SK-N-SH (cell line): ENCODE measurements at regions not wholly inside any gene's neighbourhood (a gene's known extent, or its start where the extent isn't known, plus 50 kb on each side); places are given as distances from the start of the nearest gene placed in this dataset.

Experiments
- CTCF ChIA-PET: fragments of 300-600, 350-600 bp; formaldehyde crosslinking; extraction: SDS; loops from one replicate; lab custom pipeline; 2021; lab: Yijun Ruan, JAX
- POLR2A ChIA-PET: fragments of 350-600 bp; sonication (Branson Sonifier 250); formaldehyde crosslinking; extraction: SDS; loops from one replicate; lab custom pipeline; 2020; ENCODE audit warnings: antibody characterized with exemption, inconsistent platforms; lab: Yijun Ruan, JAX
- DNase-seq: peaks from one replicate; pipeline ENCODE4 v3.0.0; 2012
- H2AFZ ChIP-seq: fragments of 200-600 bp; sonication (generic); 2 replicates; pipeline ENCODE4 v1.8.1; 2016; ENCODE audit warnings: antibody characterized with exemption, mild to moderate bottlenecking, low read depth
- H3F3A ChIP-seq: fragments of 200-600 bp; sonication (generic); replicated peaks from 2 replicates; pipeline ENCODE3; 2016; ENCODE audit warnings: antibody characterized with exemption, mild to moderate bottlenecking; ENCODE audit not compliant: insufficient read depth
- H3K27ac ChIP-seq, 2 experiments: fragments of 200-500 bp in 1 of 2; fragments of 200-600 bp in 1 of 2; sonication (Bioruptor generic) in 1 of 2; sonication (generic), shearing (Covaris generic) in 1 of 2; 2 replicates each; pipeline versions ENCODE4 v1.5.1 to v1.6.1; 2014 to 2016; ENCODE audit warnings: low read depth in 2 of 2, inconsistent platforms in 1 of 2, low read length in 1 of 2, mild to moderate bottlenecking in 1 of 2, mixed read lengths in 1 of 2
- H3K27me3 ChIP-seq: fragments of 200-600 bp; sonication (generic), shearing (Covaris generic); 2 replicates; pipeline ENCODE4 v1.6.1; 2016; ENCODE audit warnings: mixed run types; ENCODE audit not compliant: insufficient read depth
- H3K36me3 ChIP-seq, 2 experiments: fragments of 200-500 bp in 1 of 2; fragments of 200-600 bp in 1 of 2; sonication (Bioruptor generic) in 1 of 2; sonication (generic) in 1 of 2; replicated peaks in 1 of 2; 2 replicates each; pipeline versions ENCODE3 to v1.5.1; 2014 to 2016; ENCODE audit warnings: low read length in 1 of 2, mild to moderate bottlenecking in 1 of 2; ENCODE audit not compliant: insufficient read depth in 2 of 2, control insufficient read depth in 1 of 2
- H3K4me1 ChIP-seq, 2 experiments: fragments of 200-500 bp in 1 of 2; fragments of 200-600 bp in 1 of 2; sonication (Bioruptor generic) in 1 of 2; sonication (generic), shearing (Covaris generic) in 1 of 2; 2 replicates each; pipeline versions ENCODE4 v1.5.1 to v1.6.1; 2014 to 2016; ENCODE audit warnings: low read depth in 1 of 2, low read length in 1 of 2, mixed run types in 1 of 2; ENCODE audit not compliant: insufficient read depth in 2 of 2, control insufficient read depth in 1 of 2
- H3K4me2 ChIP-seq: fragments of 200-600 bp; sonication (generic), shearing (Covaris generic); 2 replicates; pipeline ENCODE4 v1.6.1; 2017; ENCODE audit warnings: mixed run types
- H3K4me3 ChIP-seq, 2 experiments: fragments of 200-500 bp in 1 of 2; fragments of 200-600 bp in 1 of 2; sonication (Bioruptor generic) in 1 of 2; sonication (generic), shearing (Covaris generic) in 1 of 2; 2 replicates each; pipeline versions ENCODE4 v1.5.1 to v1.8.1; 2014 to 2016; ENCODE audit warnings: low read depth in 2 of 2, inconsistent platforms in 1 of 2, low read length in 1 of 2, mild to moderate bottlenecking in 1 of 2, mixed read lengths in 1 of 2, moderate library complexity in 1 of 2
- H3K79me2 ChIP-seq: fragments of 200-600 bp; sonication (generic); 2 replicates; pipeline ENCODE4 v1.8.1; 2017; ENCODE audit warnings: mild to moderate bottlenecking; ENCODE audit not compliant: insufficient read depth
- H3K9ac ChIP-seq: fragments of 200-600 bp; sonication (generic); 2 replicates; pipeline ENCODE4 v1.6.1; 2017; ENCODE audit warnings: mixed run types
- H3K9me2 ChIP-seq: fragments of 200-600 bp; sonication (generic); 2 replicates; pipeline ENCODE4 v1.6.1; 2017; ENCODE audit warnings: mixed run types
- H3K9me3 ChIP-seq: fragments of 200-600 bp; sonication (generic); 2 replicates; pipeline ENCODE4 v1.6.1; 2017; ENCODE audit warnings: mixed run types, mild to moderate bottlenecking, moderate library complexity
- H4K20me1 ChIP-seq: fragments of 200-600 bp; sonication (generic); 2 replicates; pipeline ENCODE4 v1.6.1; 2017; ENCODE audit warnings: mild to moderate bottlenecking, mixed run types; ENCODE audit not compliant: insufficient read depth
- ELF1 ChIP-seq: IDR thresholded peaks from 2 replicates; pipeline ENCODE4 v1.4.0; 2012
- EZH2phosphoT487 ChIP-seq: fragments of 200-600 bp; sonication (generic); IDR thresholded peaks from 2 replicates; pipeline ENCODE4 v1.6.1; 2017; ENCODE audit warnings: low read depth, mixed run types, mild to moderate bottlenecking, antibody characterized with exemption, moderate library complexity, borderline replicate concordance
- FOXJ3 ChIP-seq: sonication (generic); formaldehyde crosslinking; IDR thresholded peaks from 2 replicates; pipeline ENCODE4 v1.5.1; 2020; ENCODE audit warnings: mild to moderate bottlenecking, missing genetic modification reagents
- GABPA ChIP-seq: IDR thresholded peaks from 2 replicates; pipeline ENCODE4 v1.4.0; 2012; ENCODE audit warnings: low read depth, mild to moderate bottlenecking
- MEF2A ChIP-seq: IDR thresholded peaks from 2 replicates; pipeline ENCODE4 v1.4.0; 2012; ENCODE audit warnings: low read depth, borderline replicate concordance
- NRF1 ChIP-seq: IDR thresholded peaks from 2 replicates; pipeline ENCODE4 v1.6.1; 2012; ENCODE audit warnings: low read depth, mild to moderate bottlenecking, low read length
- POLR2AphosphoS5 ChIP-seq: IDR thresholded peaks from 2 replicates; pipeline ENCODE4 v1.6.1; 2012; ENCODE audit warnings: low read depth, low read length
- RAD21 ChIP-seq: IDR thresholded peaks from 2 replicates; pipeline ENCODE4 v1.6.1; 2012; ENCODE audit warnings: mild to moderate bottlenecking, low read length
- RCOR1 ChIP-seq: fragments of 150-350 bp; IDR thresholded peaks from 2 replicates; pipeline ENCODE4 v1.6.1; 2017; ENCODE audit warnings: antibody characterized with exemption, low read length
- RFX5 ChIP-seq: IDR thresholded peaks from 2 replicates; pipeline ENCODE4 v1.6.1; 2012; ENCODE audit warnings: mild to moderate bottlenecking, improper control_type of control experiment, low read length
- RXRA ChIP-seq: IDR thresholded peaks from 2 replicates; pipeline ENCODE4 v1.4.0; 2012; ENCODE audit warnings: low read depth, mild to moderate bottlenecking, borderline replicate concordance
- SIN3A ChIP-seq: IDR thresholded peaks from 2 replicates; pipeline ENCODE4 v1.6.1; 2012; ENCODE audit warnings: low read depth, mild to moderate bottlenecking, low read length, moderate library complexity, borderline replicate concordance
- YY1 ChIP-seq: IDR thresholded peaks from 2 replicates; pipeline ENCODE4 v1.4.0; 2012; ENCODE audit warnings: low read depth, mild to moderate bottlenecking
- WGBS: methylation state at CpG from one replicate; pipeline ENCODE4 v1.1.6; 2017; ENCODE audit warnings: low lambda C conversion rate; 5-methylcytosine and 5-hydroxymethylcytosine counted together
- TF ChIP-seq, protein P1 (sequence below): IDR thresholded peaks from 2 replicates; pipeline ENCODE4 v1.4.0; 2012; ENCODE audit warnings: low read depth, borderline replicate concordance
- TF ChIP-seq, protein P2 (sequence below): IDR thresholded peaks from 2 replicates; pipeline ENCODE4 v1.4.0; 2012; ENCODE audit warnings: low read depth, borderline replicate concordance

DNA sequence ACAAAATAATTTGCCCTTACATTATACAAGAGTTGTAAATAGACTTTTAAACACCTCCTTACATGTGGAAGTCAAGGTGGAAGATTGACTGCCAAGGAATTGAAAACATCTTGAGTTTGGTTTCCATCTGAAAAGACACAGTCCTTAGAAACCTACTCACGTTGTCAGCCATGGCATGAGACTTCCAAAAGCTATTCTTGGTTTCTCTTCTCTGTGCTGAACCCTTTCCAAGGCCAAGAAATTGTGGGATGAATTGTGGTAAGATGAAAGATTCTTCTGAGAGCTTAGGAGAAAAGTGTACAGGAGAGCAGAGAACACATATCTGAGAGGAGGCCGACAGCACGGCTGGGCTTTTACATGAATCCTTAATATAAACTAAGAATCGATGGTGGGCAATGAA lies 370.0 kb downstream of the FBXW7 start:
- H3K27ac ChIP-seq = no peak overlapping the region
- no peaks in the 10 kb centered on the region for H3K27me3 ChIP-seq
- H3K36me3 ChIP-seq = no peaks in the 10 kb centered on the region
- no peak overlapping the region for H3K9ac ChIP-seq
- no peak overlapping the region for H3K4me3 ChIP-seq
- H3K9me3 ChIP-seq = no peaks in the 10 kb centered on the region
- no peaks in the 10 kb centered on the region for H3K9me2 ChIP-seq
- no peaks in the 10 kb centered on the region for H4K20me1 ChIP-seq
- H3K4me2 ChIP-seq = no peak overlapping the region
- ChIA-PET CTCF (interaction anchor here (2.0 kb wide), 1 partner anchor 10 kb away, joined by 5 read pairs; no protein-coding TSS in a partner anchor), POLR2A (no interaction called here)
- no peak overlapping the region for H2AFZ ChIP-seq
- no peaks in the 10 kb centered on the region for H3K79me2 ChIP-seq
- WGBS = 68% methylated on average over 4 of the region's 4 CpGs
- no peak for TF ChIP-seq POLR2AphosphoS5
- no peak for TF ChIP-seq ELF1
- no peak for TF ChIP-seq MEF2A
- no peak for TF ChIP-seq FOXJ3
- no peak for TF ChIP-seq EZH2phosphoT487
- no peak for TF ChIP-seq SIN3A
- TF ChIP-seq RAD21 = no peak
- TF ChIP-seq YY1 = no peak
- no peak for TF ChIP-seq RFX5
- TF ChIP-seq, all 33 proteins: peak for 0
- Histone ChIP-seq H3F3A (peaks cover 5% of the 10 kb centered on the region), H3K4me1 (peaks cover 2 to 13% of the 10 kb centered on the region in 2 experiments; a peak in 3 of 4 replicates)
- DNase-seq = no peak

DNA sequence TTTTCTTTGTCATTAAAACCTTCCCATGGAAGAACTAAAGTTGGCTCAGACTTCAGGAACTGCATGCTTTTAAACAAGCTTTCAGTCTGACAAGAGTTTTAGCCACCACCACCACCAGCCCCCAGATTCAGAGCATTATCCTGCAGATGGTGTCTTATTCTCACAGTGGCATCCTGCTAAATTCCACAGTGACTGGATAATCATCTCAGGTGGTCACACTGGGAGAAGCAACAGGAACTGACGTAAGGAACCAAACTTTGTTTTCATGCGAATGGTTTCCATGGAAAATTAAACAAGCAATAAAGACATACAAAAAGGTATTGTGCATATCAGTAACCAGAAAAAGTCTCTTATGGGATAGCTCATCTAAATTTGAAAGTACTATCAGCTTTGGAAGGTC lies 370.7 kb downstream of the FBXW7 start:
- peaks cover 5% of the 10 kb centered on the region for H3F3A ChIP-seq
- WGBS = 18% methylated on average over 2 of the region's 2 CpGs
- H4K20me1 ChIP-seq = no peaks in the 10 kb centered on the region
- no peak for DNase-seq
- no peaks in the 10 kb centered on the region for H3K27me3 ChIP-seq
- H3K9me2 ChIP-seq = no peaks in the 10 kb centered on the region
- no peak overlapping the region for H3K4me2 ChIP-seq
- ChIA-PET POLR2A (no interaction called here), CTCF (interaction anchor here (2.0 kb wide), 1 partner anchor 11 kb away, joined by 5 read pairs; no protein-coding TSS in a partner anchor)
- H3K9ac ChIP-seq = no peak overlapping the region
- no peaks in the 10 kb centered on the region for H3K79me2 ChIP-seq
- TF ChIP-seq FOXJ3 (no peak), RXRA (no peak), RFX5 (no peak)
- TF ChIP-seq, all 33 proteins: peak for 0
- H3K36me3 ChIP-seq = no peaks in the 10 kb centered on the region
- no peak overlapping the region for H2AFZ ChIP-seq
- no peak overlapping the region for H3K27ac ChIP-seq
- H3K9me3 ChIP-seq = no peaks in the 10 kb centered on the region
- peaks cover 2 to 13% of the 10 kb centered on the region in 2 experiments; a peak in 3 of 4 replicates for H3K4me1 ChIP-seq
- no peak overlapping the region for H3K4me3 ChIP-seq

DNA sequence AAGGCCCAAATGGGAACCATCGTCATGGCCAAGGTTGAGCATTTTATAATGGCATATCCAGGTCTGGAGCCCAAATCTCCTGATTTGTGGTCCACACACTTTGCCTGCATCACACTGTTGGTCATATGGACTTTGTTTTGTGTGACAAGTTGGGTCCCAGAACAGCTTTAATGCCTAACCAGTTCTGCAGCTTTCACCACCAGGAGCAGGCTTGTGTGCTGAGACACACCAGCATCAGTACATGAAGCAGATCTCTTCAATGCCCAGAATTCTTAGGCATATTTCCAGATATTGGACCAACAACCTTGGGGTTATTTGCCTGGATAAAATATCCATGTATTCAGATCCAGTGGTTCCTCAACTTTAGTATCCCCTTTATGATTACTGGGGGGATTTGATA lies 371.3 kb downstream of the FBXW7 start:
- POLR2A ChIA-PET = no interaction called here
- no peak for TF ChIP-seq NRF1
- TF ChIP-seq GABPA = no peak
- TF ChIP-seq, protein P1, sequence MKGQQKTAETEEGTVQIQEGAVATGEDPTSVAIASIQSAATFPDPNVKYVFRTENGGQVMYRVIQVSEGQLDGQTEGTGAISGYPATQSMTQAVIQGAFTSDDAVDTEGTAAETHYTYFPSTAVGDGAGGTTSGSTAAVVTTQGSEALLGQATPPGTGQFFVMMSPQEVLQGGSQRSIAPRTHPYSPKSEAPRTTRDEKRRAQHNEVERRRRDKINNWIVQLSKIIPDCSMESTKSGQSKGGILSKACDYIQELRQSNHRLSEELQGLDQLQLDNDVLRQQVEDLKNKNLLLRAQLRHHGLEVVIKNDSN = no peak
- TF ChIP-seq FOXJ3 = no peak
- TF ChIP-seq, protein P2, sequence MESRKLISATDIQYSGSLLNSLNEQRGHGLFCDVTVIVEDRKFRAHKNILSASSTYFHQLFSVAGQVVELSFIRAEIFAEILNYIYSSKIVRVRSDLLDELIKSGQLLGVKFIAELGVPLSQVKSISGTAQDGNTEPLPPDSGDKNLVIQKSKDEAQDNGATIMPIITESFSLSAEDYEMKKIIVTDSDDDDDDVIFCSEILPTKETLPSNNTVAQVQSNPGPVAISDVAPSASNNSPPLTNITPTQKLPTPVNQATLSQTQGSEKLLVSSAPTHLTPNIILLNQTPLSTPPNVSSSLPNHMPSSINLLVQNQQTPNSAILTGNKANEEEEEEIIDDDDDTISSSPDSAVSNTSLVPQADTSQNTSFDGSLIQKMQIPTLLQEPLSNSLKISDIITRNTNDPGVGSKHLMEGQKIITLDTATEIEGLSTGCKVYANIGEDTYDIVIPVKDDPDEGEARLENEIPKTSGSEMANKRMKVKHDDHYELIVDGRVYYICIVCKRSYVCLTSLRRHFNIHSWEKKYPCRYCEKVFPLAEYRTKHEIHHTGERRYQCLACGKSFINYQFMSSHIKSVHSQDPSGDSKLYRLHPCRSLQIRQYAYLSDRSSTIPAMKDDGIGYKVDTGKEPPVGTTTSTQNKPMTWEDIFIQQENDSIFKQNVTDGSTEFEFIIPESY = no peak
- no peak for TF ChIP-seq RCOR1
- TF ChIP-seq SIN3A = no peak
- Histone ChIP-seq H3K27me3 (no peaks in the 10 kb centered on the region), H3K36me3 (no peaks in the 10 kb centered on the region), H3K4me2 (no peak overlapping the region), H4K20me1 (no peaks in the 10 kb centered on the region), H3F3A (peaks cover 5% of the 10 kb centered on the region), H3K4me3 (no peak overlapping the region), H3K9me2 (no peaks in the 10 kb centered on the region), H3K9ac (no peak overlapping the region), H2AFZ (no peak overlapping the region), H3K4me1 (peaks cover 2 to 13% of the 10 kb centered on the region in 2 experiments; a peak in 3 of 4 replicates), H3K27ac (no peak overlapping the region), H3K9me3 (no peaks in the 10 kb centered on the region), H3K79me2 (no peaks in the 10 kb centered on the region)
- CTCF ChIA-PET = no interaction called here
- WGBS = 76% methylated on average over 1 of the region's 1 CpG
- no peak for DNase-seq
